Ammon's horn (tissue), 1 donor: ENCODE measurements at regions not wholly inside any gene's neighbourhood (a gene's known extent, or its start where the extent isn't known, plus 50 kb on each side); places are given as distances from the start of the nearest gene placed in this dataset.

ENCODE experiments used
- DNase-seq: peaks from one replicate; pipeline ENCODE4 v3.0.0-alpha.2; 2016; ENCODE audit warnings: low spot score

DNA sequence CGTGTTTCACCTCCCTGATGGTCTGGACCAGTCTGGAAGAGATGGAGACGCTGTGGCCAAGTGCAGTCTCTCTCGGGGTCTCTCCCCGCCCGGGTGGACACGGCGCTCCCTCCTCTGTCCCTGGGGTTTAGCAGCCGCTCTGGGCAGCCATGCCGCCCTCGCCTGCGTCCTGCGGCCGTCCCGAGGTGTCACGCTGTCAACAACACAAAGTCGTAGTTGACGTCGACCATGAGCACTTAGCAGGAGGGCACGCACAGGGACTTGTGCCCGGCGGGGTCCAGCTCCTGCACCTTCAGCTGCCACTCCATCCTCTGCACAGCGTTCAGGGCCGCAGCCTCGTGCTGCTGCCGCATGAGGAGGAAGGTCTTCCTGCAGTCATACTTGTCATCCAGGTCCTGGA is 368.9 kb downstream of the CDH9 start:
- DNase-seq, result no peak

DNA sequence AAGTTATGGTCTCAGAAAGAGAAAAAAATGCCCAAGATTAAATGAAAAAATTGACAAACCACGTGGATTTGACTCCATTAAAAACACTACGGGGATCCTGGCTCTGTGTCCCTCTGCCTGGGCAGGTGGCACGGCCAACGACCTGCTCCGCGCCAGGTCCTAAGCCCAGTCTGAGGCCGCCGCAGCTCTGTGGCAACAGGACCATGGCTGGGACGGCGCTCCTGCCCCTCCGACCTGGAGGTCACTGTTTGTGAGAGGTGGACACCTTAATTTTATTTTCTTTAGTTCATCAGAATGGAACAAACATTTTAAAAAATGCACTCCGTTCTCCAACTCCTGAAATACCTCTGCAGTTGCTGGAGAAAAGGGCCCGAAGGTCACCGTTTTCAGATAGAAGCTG is 369.4 kb downstream of the CDH9 start:
- DNase-seq, result no peak

DNA sequence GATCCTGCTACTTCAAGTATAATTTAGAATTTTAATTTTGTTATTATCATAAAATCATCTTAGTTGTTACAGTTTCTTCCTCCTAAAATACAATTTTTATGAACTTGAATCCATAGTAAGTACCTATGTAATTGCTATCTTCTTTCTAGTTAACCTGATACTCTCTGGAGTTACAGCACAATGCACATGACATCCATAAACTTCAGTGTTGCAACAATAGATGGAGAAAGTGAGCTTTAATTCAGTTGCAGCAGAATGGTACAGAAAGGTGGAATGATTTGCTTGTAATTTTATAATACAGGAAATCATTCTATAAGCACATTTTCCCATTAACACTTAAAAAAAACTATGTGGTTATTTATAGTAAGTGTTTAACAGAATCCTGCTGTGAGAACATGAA is 372.0 kb downstream of the CDH9 start:
- no peak for DNase-seq

DNA sequence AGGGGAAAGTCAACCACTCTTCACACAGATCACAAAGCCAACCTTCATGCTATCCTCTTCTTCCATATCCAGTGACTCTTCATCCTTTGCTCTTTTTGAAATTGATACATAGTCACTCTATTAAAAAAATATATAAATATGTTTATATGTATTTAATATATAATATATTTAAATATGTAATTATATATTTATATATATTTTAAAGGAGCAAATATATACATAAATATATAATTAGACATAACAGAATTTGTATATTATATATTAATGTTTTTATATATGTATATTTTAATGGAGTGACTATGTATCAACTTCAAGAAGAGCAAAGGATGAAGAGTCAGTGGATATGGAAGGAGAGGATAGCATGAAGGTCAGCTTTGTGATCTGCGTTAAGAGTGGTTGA is 374.9 kb downstream of the CDH9 start:
- DNase-seq, result no peak

DNA sequence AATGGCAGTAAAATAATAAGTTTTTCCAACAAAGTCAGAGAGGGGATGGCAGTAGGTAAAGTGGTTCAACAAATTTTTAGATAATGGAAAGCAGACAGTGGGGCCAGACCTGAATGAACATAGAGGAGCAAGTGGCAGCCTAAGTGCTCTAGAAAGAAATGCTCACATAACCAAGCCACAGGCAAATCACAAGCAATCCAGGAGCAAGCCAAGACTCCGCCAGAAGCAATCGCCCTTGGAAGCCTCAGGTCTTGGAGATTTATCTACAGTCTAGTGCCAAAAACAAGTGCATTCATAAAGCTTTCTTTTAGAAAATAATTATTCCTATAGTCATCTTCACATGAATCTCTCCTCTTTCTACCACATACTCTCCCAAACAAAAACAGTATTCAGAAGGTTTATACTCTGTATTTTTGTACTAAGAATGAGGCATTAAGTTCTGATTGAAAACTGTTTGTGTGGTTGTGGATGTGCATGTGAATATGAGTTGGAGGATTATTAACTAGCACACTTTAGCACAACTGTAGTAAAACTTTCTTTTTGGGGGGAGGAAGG is 375.5 kb downstream of the CDH9 start:
- DNase-seq, result no peak

DNA sequence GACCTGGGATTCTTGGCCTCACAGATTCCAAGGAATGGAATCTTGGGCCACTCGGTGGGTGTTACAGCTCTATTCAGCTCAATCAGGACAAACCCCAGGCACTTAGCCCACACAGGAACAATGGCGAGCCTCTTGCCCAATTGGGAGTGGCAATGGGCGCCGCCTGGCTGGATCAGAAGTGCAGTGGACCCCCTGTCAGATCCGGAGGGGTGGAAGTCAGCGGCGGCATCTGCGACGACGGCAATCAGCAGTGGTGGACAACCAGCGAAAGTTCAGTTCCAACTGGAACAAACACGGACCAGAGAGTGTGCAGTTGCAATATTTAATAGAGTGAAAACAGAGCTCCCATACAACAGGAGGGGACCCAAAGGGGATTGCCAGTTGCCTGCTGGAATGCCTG is 378.3 kb downstream of the CDH9 start:
- DNase-seq, result no peak

DNA sequence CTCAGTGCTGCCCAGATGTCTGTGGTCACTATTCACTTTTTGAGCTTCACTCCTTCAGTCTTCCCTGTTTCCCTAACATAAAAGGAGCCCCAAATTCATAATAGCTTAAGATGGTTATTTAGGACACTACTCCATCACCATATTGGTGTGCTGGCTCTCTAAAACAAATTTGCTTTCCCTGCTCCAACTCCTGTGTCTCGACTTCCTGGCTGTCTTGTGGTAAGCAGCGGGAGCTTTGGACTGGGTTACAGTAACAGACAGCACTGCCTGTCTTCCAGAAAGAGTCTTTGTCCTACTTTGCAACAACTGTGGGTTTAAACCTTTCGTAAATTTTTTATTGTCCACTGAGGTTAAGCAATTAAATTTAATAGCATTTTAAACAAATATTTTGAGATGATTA is 389.4 kb downstream of the CDH9 start:
- peak; percentile 4 for DNase-seq

DNA sequence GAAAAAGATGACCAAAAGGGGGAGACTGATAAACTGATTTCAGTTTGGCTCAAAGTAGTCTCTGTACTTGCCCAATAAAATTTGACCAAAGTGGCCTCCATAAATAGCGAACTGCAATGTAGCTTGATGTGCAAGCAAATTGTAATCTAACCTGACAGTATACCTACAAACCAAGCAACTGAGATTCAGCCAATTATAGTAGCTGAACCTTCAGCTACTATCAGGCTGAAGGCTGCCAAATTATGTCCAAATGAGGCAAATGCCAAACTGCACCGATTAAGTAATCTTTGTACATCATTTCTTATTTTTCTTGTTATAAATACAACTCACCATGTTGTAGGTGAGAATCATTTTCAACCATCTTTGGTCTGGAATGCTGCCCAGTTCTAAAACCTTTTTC is 390.6 kb downstream of the CDH9 start:
- no peak for DNase-seq

DNA sequence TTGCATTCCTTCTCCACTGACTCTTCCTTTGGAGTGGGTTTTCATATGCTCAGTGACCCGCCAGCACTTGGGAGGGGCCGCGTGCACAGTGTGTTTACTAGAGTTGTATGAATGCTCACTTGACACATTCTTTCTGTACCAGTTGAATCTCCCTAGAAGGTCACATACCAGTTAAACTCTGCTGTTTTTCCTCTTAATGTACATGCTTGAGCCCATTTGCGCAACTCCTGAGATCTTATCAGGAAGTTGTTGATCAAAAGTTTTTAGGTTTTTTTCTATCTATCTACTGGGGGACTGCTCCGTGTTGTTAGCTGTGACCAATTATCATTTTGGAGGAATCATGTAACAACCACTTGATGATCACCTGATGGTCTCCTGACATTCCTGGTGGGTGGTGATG is 392.7 kb downstream of the CDH9 start:
- DNase-seq, result no peak

DNA sequence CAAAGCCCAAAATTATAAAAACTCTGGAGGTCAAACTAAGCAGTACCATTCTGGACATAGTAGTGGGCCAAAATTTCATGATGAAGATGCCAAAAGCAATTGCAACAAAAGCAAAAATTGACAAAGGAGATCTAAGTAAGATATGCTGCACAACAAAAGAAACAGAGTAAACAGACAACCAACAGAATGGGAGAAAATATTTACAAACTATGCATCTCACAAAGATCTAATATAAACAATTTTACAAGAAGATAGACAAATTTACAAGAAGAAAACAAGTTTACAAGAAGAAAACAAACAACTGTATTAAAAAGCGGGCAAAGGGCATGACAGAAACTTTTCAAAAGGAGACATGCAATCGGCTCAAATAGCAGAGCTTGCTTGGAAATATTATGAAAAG is 396.9 kb downstream of the CDH9 start:
- DNase-seq, result no peak

DNA sequence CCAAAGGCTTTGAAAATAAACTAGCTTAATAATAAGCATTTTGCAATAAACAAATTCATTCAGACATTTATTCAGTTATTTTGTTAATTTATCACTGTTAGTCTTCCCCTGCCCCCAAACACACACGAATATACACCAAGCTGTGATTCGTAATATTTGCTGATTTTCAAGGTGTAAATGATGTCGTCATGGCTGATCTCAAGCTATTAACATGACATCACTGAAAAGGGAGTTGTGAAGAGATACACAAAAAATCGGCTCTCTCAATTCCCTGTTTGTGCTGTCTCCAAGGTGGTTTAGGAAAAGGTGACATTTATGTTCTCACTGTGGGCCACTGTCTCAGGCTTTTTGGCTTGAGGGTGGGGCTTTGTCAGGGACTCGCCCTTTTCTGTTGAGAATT is 413.3 kb downstream of the CDH9 start:
- DNase-seq, result no peak

DNA sequence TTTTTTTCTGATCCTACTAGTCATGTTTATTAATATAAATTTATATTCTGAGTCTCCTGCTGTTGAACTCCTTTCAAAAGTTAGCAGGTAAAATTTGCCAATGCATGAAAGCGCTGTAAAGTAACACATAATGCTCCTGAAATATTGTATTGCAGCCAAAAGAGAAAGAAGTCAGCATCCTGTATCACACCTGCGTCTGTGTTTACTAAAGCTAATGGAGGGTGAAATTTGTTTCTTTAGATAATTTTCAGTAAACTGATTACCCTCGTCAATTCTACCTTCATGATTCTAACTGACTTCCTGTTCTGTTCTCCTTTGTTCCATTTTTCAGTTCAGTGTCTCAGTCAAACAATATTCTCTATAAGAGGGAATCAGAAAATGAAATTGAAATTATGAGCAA is 415.4 kb downstream of the CDH9 start:
- DNase-seq, result no peak

DNA sequence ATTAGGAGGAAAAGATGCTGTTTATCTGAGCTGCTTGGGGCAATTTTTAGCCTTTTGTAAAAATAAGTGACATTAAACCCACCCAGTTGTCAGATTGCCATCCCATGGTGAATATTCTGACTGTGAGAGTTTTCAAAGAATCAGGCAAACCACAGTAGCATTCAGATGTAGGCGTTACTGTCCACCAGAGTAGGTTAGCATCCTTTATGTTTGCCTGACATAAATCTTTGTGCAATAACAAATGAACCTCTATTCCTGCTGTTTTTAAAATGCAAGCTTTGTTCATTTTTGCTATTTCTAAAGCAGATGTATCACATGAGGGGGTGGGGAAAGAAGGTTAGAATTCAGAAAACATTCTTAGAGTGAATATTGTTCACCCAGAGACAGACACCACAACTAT is 427.8 kb downstream of the CDH9 start:
- no peak for DNase-seq

DNA sequence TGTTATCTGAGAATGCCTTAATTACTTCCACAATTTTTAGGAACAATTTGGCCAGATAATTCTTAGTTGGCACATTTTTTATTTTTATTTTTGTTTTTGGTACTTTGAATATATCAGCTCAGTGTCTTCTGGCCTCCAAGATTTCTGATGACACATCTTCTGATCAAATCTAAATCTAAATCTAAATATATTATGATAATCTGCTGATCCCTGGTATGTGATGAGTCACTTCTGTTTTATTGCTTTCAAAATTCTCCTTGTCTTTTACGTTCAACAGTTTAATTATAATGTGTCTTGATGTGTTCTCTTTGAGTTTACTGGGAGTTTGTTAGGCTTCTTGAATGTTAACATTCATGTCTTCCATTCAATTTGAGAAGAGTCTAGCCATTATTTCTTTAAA is 436.8 kb downstream of the CDH9 start:
- DNase-seq, result no peak

DNA sequence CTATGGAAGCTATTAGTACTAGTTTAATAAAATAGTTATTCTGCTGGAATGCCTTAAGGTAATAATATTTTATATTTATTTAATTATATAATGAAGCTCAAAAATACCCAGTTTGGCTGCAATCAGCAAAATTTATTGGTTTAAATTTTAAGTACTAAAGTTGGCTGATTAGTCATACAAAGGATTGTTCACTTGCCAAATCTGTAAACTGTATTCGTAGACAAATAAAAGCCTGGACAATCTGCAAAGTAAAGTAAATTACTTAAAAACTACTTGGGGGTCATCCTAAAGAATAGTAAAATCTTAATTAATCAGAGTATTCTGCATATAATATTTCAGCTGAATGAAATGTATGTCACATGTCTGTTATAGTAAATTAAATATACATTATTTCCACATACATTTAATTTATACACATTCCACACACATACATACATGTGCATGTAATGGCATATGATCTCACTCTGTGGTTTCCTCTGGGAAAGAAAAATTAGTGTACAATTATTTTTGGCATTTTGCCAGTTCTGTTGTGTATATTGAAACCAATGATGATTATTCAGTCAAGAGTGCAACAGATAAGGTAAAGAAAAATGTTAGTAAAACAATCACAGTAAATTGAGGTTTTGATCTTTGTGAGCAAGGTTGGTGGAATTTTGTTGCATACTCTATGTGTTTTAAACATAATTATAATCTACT is 455.9 kb downstream of the CDH9 start:
- DNase-seq, result no peak

DNA sequence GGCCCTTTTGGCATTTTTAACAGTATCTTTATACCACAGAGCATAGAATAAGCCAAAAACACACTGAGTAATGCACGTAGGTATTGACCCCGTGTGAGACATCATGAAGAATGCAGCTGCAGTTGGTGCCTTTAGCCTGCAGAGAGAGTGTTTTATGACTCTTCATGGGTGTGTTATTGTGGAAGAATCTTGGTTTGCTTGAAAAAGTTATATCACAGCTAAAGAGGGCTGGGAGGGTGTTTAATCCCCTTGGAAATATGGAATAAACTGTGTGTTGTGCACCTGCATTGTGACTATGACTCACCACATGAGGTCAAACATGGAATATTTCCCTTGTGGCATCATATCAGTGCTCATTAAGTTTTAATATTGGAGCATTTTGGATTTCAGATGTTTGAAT is 458.7 kb downstream of the CDH9 start:
- no peak for DNase-seq

DNA sequence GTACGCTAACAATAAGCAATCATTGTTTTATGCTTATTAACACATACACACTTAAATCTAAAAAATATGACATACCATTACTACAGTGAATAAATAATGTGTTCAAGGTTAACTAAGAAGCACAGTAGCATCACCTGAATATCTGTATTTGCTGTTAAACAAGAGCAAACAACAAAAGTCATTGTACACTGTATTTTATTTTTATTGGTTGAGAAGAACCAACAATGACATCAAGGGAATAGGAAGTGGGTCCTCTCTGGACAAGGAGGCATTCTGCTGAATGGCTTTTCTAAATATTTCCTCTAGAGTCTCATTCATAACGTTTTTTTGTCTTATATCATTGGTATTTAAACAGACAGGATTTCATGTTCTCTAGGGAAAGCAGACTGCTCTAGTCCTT is 460.4 kb downstream of the CDH9 start:
- no peak for DNase-seq

DNA sequence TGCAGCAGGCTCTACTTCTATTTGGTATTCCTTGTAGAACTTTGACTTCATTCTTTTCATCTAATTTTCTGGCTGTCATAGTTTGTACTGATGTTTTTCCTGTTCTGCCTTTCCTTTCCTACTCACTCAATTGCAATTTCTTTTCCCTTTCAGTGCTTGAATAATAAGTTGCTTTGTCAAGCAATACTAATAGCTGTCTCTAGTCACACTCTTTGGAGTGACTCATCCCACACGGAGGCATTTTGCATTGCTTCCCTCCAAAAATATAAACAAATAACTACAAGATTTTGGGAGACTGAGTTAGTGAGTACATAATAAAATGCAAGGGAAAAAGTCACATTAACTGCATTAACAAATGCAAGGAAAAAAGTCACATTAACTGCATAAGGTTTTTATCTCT is 465.9 kb downstream of the CDH9 start:
- no peak for DNase-seq

DNA sequence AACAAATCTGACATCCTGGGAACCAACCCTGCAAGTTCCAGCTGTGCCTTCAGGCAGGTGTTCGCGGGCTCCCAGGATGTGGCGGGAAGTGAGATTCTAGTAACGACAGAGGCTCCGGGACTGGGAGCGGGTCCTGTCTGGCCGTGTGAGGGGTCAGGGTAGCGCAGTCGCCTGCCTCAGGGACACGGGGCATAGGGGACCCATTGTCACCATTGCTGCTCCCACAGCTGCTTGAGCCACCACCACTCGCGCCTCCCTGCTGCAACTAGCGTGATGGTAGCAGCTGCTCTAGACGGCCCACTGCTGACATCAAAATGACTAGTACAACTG is 468.5 kb downstream of the CDH9 start:
- DNase-seq, result no peak

DNA sequence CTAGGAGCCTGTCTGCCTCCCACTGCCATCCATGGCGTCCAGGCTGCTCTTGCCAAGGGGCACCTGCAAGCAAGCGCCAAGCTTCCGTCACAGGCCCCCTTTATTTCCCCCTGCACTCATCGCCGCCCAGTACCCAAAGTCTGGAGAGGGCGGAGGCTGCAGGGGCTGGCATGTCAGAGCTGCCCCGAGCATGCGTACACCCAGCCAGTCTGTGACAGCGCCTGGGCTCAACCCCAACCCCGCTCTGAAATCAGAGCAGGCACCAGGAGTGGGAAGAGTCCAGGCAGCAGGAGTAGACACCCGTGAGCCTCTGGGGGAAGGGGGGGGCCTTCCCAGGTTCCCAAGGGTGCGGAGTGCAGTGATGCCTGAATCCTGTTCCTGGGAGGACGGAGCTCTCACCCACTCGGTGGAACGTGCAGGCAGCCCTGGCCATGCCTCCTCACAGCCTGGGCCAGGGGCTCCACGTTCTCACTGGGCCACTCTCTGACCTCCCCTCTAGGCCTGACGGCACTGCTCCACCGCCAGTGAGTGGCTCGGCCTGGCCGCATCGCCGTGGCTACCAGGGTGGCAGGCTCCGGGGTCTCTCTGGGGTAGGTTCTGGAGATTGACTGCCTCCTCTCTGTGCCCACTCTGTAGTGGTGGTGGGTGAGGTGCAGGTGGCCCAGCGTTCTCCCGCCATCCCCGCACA is 469.0 kb downstream of the CDH9 start:
- no peak for DNase-seq

DNA sequence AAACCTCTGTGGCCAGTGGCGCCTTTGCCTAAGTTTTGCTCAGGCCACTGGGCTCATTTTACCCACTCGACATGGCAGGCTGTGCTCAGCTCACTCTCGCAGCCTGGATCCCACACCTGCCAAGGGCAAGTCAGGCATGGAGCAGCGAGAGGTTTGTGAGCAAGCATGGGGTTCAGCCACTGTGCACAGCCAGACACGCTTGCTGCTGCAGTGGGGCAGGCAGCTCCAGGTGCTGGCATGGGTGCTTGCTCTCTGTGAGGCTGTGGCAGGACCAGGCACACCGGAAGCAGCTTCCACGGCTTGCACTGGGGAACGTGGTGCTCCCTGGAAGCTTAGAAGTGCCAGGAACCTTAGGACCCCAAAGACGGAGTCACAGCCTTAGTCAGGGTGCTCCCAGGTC is 470.1 kb downstream of the CDH9 start:
- no peak for DNase-seq

DNA sequence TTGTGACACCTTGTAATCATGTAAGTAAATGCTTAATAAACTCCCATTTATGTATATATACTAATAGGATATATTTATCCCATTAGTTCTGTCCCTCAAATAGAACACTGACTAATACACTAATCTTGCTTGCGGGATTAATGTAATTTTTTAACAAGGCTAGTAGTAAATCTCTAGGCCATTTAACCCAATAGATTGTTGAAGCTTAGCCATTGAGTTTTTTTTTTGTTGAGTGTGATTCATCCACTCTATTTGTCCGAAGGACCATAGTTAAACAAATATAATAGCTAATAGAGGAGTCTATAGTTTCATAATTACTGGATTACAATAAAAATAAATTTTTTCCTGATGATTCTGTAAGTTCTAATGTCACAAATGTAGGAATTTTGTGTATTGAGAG is 474.4 kb downstream of the CDH9 start:
- DNase-seq, result no peak

DNA sequence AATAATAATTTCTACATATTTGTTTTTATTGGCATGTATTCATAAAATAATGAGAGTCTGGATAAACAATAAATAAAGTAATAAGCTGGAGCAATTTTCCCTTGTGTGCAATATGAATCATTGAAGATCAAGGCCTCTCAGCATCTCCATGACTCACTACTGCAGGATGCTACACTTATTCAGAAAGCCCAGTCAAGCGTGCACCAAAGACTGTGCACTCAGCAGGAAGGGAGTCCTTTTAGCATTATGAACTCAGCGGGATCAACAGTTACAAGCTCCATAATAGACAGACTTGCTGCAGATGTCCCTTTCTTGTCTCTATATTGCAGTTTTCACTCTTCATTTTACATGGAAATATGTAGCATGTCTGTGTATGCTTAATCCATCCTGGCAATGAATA is 485.3 kb downstream of the CDH9 start:
- peak; percentile 21 for DNase-seq

DNA sequence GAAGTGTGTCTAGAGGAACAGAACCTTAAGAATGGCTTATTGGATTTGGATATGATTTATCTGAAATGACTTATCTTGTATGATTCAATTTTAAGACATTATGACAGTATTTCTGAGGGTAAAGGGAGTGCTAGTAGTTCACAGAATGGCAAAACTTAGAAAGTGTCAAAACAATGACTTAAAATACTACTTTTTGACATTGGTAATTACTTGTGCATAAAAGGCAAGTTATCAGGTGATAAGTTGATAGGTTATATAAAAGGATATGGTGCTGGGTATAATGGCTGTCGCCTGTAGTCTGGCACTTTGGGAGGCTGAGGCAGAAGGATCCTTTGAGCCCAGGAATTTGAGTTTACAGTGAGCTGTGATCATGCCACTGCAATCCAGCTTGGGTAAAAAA is 494.4 kb downstream of the CDH9 start:
- no peak for DNase-seq
